IPS-18c (cell line): ENCODE measurements at regions not wholly inside any gene's neighbourhood (a gene's known extent, or its start where the extent isn't known, plus 50 kb on each side); places are given as distances from the start of the nearest gene placed in this dataset.
"Not testable (repeated sequence)": the region's sequence is repeated elsewhere in the genome, so short reads cannot be mapped to it uniquely, and the experiment has no call there.

Experiments used
- H3K4me3 ChIP-seq: 2 replicates; pipeline ENCODE4 v1.7.0; 2013; ENCODE audit warnings: low read depth, mild to moderate bottlenecking, low read length, moderate library complexity; ENCODE audit not compliant: insufficient read depth
- H3K9me3 ChIP-seq: one replicate; pipeline ENCODE4 v1.6.1; 2013; ENCODE audit warnings: mild to moderate bottlenecking, low read length, moderate library complexity; ENCODE audit not compliant: control insufficient read depth, insufficient read depth

- H3K4me3 ChIP-seq = no peak overlapping the region
- no peaks in the 10 kb centered on the region for H3K9me3 ChIP-seq
Observed at GRCh38 chr6:14597090-14597489, 479.5 kb downstream of the CD83 start.

GRCh38 chr6:14598017-14598864 lies 480.7 kb downstream of the CD83 start:
- no peaks in the 10 kb centered on the region for H3K9me3 ChIP-seq
- H3K4me3 ChIP-seq = no peak overlapping the region

GRCh38 chr6:14600306-14600705 lies 482.7 kb downstream of the CD83 start:
- not testable (repeated sequence) for H3K9me3 ChIP-seq

GRCh38 chr6:14601490-14601889 lies 483.9 kb downstream of the CD83 start:
- H3K9me3 ChIP-seq = peaks cover 2% of the 10 kb centered on the region

More at GRCh38 chr6:14600306-14600705, 482.7 kb downstream of the CD83 start:
- H3K4me3 ChIP-seq = not testable (repeated sequence)

GRCh38 chr6:14606353-14606752 lies 488.8 kb downstream of the CD83 start:
- Histone ChIP-seq H3K4me3 (no peak overlapping the region), H3K9me3 (peaks cover 2% of the 10 kb centered on the region)

More at GRCh38 chr6:14601490-14601889, 483.9 kb downstream of the CD83 start:
- H3K4me3 ChIP-seq = no peak overlapping the region

DNA sequence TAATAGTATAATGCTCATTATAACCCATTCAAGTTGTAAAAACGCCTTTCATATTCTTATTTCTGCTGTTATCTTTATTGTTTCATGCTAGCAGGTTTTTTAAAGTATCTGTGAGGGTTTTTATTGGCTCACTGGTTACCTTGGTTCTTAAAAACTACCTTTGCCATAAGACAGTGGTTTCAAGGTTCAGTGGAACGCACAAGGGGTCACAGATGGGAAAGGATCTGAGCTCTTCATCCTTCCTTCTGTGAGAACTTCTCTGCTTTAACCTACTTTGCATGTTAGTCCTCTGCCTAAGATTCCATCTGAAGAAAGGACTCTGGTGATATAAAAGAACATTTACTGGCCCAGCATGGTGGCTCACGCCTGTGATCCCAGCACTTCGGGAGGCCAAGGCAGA lies 492.6 kb downstream of the CD83 start:
- Histone ChIP-seq H3K9me3 (peaks cover 2% of the 10 kb centered on the region), H3K4me3 (no peak overlapping the region)

DNA sequence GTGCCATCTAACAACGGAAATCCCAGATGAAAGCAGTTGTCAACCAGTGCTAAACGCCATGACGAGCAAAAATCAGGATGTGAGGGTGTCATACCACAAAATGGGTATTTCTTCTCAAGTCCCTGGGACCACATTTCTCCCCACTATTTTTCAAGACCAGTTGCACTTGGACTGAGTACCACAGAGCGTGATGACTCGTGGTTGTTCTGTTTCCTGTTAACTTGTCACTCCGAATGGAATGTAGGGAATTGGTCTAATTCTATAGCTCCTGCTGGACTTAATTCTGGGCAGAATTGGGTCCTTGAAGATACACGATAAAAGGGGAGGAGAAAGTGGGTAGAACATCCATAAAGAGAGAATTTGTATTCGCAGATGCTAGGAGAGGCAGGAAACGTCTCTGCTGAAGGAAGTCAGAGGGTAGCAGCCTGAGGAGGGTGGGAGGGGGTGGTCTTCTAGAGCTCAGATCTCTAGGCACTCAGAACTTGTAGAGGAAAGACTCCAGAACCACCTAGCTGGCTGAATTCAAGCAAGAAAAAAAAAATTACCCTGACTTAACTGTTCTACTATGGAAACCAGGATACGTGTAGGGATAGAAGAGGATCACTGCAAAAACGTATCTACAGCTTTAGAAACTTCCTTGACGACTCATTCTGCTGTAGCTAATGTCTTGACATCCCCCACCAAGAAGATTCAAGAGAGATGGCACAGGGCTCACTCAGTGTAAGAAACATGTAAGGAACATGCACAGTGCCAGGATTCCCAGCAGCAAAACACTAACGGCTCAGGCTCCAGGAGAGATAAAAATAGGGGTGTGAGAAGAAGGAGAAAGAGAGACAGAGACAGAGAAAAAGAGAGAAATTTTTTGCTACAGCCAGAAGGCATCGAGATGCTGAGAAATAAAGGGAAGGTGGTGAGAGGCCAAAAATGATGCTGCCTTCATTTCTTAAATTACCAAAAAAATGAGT lies 494.7 kb downstream of the CD83 start:
- H3K9me3 ChIP-seq = no peaks in the 10 kb centered on the region
- no peak overlapping the region for H3K4me3 ChIP-seq

DNA sequence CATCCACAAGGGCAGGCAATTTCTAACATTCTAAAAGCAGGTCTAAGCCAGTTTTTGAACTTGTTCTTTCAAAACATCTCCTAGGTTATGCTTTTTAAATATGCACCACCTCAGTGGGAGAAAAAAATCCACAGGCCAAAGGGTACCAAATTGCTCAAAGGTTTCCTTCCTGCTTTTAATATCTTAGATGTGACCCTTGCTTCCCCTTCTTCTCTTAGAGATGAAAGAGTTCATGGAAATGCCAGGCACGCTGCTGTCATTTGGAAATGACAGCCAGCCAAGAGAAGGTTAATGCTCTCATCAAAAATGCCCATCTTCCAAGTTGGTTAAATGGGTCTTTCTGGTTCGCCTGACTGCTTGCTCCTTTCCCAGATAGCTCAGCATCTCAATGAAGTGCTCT lies 497.1 kb downstream of the CD83 start:
- Histone ChIP-seq H3K9me3 (no peaks in the 10 kb centered on the region), H3K4me3 (no peak overlapping the region)

GRCh38 chr6:14616656-14617055 lies 499.1 kb downstream of the CD83 start:
- H3K9me3 ChIP-seq = no peaks in the 10 kb centered on the region
- H3K4me3 ChIP-seq = no peak overlapping the region

DNA sequence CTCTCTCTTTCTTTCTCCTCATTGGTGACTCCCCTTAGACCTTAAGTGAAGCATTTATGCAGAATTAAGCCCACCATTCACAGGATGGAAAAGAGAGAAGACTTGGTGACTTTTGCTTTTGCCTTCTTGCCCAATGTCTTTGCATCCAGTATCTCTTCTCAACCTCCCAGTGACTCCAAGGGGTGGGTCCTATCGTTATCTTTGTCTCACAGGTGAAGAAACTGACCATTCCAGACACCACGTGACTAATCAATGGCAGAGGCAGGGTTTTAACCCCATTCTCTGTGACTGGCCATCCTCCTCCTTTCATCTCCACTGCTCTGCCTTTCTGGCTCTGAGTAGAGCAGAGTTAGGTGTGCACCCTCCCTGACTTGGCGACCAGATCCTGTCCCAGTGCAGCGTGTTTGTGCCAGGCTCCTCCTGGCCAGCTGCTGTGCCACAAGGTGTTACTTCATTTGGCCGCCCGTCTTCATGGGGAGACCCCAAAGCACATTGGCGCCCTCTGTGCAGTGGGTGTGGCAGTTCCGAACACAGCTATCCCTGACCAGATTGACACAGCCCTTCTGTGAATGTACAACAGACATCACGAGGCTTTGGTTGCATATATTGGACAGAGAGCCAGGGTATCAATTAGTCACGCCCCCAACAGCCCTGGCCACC lies 501.3 kb downstream of the CD83 start:
- Histone ChIP-seq H3K4me3 (no peak overlapping the region), H3K9me3 (no peaks in the 10 kb centered on the region)

DNA sequence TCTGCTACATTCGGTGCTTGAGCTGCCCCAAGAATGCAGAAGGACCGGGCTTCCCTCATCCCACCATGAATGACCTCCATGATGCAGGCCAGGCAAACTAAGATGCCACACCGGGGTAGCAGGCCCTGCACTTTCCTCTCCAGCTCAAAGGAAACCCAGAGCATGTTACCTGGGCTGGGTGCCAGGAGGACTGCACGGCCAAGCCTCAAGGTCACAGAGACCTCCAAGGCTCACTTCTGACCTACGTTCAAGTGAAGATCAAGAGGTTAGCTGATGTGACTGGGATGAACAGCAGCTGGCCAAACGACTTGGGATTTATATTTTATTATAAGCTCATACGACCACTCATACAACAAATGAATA lies 501.8 kb downstream of the CD83 start:
- H3K9me3 ChIP-seq = no peaks in the 10 kb centered on the region
- no peak overlapping the region for H3K4me3 ChIP-seq

- Histone ChIP-seq H3K4me3 (no peak overlapping the region), H3K9me3 (no peaks in the 10 kb centered on the region)
Observed at GRCh38 chr6:14620522-14620921, 502.9 kb downstream of the CD83 start.

DNA sequence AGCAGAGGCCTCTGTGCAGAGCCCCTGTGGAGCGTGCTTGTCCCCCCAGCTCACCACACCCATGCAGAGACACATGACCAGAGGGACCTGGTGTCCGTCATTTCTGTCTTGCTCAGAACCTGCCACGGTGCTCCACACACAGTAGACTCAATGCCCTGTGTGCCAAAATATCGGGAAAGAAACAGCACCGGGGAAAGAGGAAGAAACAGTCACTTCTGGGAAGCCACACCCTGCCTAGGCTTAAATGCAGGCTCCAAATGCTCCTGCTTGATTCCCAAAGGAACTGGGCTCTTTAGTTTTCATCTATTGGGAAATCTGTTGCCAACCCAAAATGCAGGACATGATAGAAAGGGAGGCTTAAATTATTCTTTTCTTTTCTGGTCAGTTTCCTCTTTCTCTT lies 503.9 kb downstream of the CD83 start:
- Histone ChIP-seq H3K4me3 (no peak overlapping the region), H3K9me3 (no peaks in the 10 kb centered on the region)

DNA sequence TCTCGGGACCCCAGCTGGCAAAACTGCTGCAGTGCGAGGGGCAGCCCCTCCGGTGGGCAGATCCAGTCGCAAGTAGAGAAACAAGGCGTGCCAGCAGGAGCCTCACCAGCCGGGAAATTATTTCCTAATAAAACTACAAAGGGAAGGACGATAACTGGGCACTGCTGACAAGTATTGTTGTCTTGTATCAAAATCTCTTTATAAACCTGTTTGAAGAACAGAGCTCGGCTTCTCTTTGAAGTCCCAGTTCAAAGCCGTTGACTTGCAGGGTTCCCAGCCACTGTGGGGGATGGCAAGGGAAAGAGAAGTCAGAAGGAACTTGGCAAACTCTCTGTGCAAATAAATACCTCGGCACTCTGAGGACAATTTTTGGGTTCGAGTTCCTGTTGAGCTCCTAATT lies 504.5 kb downstream of the CD83 start:
- Histone ChIP-seq H3K4me3 (no peak overlapping the region), H3K9me3 (no peaks in the 10 kb centered on the region)

DNA sequence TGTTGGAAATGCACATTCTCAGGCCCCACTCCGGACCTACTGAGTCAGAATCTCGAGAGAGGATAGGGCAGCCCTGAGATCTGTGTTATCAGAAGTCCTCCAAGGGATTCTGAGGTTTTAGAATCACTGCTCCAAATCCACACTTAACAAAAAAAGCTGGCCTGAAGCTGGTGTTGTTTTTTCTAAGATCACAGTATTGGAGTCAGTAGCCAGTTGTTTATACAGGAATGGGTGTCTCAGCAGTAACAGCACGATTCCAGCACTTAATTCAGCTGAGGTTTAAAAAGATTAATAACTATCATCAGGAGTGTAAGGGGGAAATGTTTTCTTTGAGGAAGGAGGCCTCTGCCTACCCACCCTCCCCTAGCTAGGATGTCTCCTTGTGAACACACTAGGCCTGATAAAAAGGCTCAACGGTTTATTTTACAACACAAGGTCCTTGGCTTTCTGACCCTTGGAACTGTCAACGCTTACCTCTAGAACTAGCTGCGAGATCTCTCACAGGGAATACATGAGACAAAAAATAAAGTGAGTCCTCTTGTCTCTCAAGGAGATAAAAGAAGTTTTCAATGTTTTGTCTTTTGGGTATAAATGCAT lies 505.4 kb downstream of the CD83 start:
- Histone ChIP-seq H3K9me3 (no peaks in the 10 kb centered on the region), H3K4me3 (no peak overlapping the region)

GRCh38 chr6:14625173-14625895 lies 507.8 kb downstream of the CD83 start:
- no peaks in the 10 kb centered on the region for H3K9me3 ChIP-seq
- H3K4me3 ChIP-seq = no peak overlapping the region

DNA sequence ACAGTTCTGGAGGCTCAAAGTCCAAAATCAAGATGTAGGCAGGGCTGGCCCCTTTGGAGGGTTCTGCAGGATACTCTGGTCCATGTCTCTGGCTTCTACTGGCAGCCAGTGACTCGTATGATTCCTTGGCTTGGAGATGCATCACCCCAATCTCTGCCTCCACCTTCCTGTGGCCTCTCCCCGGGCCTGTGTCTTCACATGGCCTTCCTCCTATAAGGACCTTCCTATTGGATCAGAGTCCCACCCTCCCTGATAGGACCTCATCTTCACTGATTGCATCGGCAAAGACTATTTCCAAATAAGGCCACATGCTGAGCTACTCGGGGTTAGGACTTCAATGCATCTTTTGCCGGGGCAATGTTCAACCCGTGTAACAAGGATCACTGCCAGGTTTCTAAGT lies 509.0 kb downstream of the CD83 start:
- no peaks in the 10 kb centered on the region for H3K9me3 ChIP-seq
- no peak overlapping the region for H3K4me3 ChIP-seq
